HFF-Myc (cell line): ENCODE measurements at regions not wholly inside any gene's neighbourhood (a gene's known extent, or its start where the extent isn't known, plus 50 kb on each side); places are given as distances from the start of the nearest gene placed in this dataset.

Source experiments
- DNase-seq: peaks from one replicate; pipeline ENCODE4 v3.0.0-alpha.2; 2011; ENCODE audit warnings: low read depth; ENCODE audit errors: extremely low read depth
- H3K4me3 ChIP-seq: replicated peaks from 2 replicates; pipeline ENCODE4 v1.5.1; 2011; ENCODE audit warnings: low read depth, mild to moderate bottlenecking, control low read depth, low read length
- TF ChIP-seq, protein P1 (sequence below): IDR thresholded peaks from 2 replicates; pipeline ENCODE4 v1.5.1; 2012; ENCODE audit warnings: mild to moderate bottlenecking, low read depth, low read length, control low read depth; ENCODE audit errors: missing control alignments

DNA sequence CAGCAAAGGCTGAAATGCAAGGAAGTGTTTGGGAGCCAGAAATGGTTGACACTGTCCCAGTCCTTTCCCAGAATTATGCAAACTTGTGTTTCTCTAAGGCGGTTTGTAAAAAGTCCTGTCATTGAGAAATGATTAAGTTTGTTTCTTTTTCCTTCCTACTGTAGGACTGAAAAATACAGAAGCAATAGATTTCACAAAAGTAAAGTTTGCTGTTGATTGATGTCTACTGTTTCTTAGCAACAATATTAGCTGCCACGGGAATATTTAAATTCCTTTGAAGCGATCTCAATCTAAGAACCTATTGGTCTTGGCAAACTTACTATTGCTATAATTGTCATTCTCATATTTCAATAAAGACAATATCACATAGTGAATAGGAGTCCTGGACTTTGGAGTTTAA is 100.7 kb upstream of the IL12A start:
- H3K4me3 ChIP-seq, result no peak overlapping the region
- TF ChIP-seq, protein P1, sequence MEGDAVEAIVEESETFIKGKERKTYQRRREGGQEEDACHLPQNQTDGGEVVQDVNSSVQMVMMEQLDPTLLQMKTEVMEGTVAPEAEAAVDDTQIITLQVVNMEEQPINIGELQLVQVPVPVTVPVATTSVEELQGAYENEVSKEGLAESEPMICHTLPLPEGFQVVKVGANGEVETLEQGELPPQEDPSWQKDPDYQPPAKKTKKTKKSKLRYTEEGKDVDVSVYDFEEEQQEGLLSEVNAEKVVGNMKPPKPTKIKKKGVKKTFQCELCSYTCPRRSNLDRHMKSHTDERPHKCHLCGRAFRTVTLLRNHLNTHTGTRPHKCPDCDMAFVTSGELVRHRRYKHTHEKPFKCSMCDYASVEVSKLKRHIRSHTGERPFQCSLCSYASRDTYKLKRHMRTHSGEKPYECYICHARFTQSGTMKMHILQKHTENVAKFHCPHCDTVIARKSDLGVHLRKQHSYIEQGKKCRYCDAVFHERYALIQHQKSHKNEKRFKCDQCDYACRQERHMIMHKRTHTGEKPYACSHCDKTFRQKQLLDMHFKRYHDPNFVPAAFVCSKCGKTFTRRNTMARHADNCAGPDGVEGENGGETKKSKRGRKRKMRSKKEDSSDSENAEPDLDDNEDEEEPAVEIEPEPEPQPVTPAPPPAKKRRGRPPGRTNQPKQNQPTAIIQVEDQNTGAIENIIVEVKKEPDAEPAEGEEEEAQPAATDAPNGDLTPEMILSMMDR, result no peak
- DNase-seq, result no peak

GRCh38 chr3:159892171-159892795 is 96.4 kb upstream of the IL12A start:
- no peak for DNase-seq
- TF ChIP-seq, protein P1, result no peak
- no peak overlapping the region for H3K4me3 ChIP-seq

- no peak overlapping the region for H3K4me3 ChIP-seq
- no peak for DNase-seq
- TF ChIP-seq, protein P1, result no peak
These were observed 95.8 kb upstream of the IL12A start for GRCh38 chr3:159892801-159893200.

DNA sequence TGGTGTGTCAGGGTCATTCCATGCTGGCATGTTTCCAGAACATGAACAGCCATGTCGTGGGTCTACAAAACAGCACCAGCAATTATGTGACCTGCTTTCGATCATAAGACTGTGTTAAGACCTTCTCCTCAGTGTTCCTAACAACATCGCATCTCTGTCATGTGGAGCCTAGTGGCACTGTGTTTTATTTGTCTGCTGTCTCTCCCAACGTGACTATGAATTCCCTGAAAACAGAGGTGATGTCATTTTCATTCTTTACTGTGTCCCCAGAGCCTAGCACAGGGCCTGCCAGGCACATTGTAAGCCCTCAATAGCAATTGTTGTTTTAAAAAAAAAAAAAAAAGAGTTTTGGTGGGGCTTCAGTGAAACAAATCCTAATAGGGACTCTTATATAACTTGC is 94.2 kb upstream of the IL12A start:
- DNase-seq, result no peak
- no peak overlapping the region for H3K4me3 ChIP-seq
- TF ChIP-seq, protein P1, result no peak

- TF ChIP-seq, protein P1, result no peak
- DNase-seq, result no peak
- no peak overlapping the region for H3K4me3 ChIP-seq
These were observed 93.2 kb upstream of the IL12A start for GRCh38 chr3:159895430-159895829.

GRCh38 chr3:159896543-159896942 is 92.1 kb upstream of the IL12A start:
- TF ChIP-seq, protein P1, result no peak
- H3K4me3 ChIP-seq, result no peak overlapping the region
- DNase-seq, result no peak
